GM12873 (cell line): ENCODE measurements at regions not wholly inside any gene's neighbourhood (a gene's known extent, or its start where the extent isn't known, plus 50 kb on each side); places are given as distances from the start of the nearest gene placed in this dataset.

Experiments used
- TF ChIP-seq, protein P1 (sequence below): IDR thresholded peaks from 2 replicates; pipeline ENCODE4 v1.5.1; 2012; ENCODE audit warnings: low read depth, mild to moderate bottlenecking, moderate library complexity, low read length, control low read depth; ENCODE audit not compliant: insufficient read depth; ENCODE audit errors: missing control alignments

DNA sequence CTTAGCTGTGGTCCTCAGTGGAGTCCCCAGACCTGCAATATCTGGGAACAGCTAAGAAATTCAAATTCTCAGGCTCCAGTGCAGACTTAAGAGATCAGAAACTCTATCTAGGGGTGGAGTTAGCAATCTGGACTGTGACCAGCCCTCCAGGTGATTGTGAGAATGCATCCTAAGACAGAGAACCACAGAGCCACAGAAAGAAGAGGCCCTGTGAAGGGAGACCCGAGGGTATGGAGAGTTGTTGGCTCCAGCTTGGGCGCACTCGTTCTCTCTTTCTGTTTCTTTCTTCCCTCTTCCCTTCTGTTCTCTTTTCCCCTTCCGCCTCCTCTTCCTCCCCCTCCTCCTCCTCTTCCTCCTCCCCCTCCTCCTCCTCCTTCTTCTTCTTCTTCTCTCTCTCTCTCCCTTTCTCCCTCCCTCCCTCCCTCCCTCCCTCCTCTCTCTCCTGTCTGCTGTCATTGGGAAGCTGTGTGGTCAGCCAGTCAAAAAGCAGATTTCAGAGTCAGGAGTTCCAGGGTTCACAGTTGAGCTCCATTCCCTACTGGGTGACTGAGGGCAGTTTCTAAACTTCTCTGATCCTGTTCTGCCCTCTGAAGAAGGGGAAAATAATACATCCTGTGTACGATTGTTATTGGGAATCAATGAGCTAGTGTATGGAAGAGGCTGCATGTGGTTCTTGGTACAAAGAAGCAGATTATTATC lies 62.1 kb upstream of the STEAP1B start:
- TF ChIP-seq, protein P1, sequence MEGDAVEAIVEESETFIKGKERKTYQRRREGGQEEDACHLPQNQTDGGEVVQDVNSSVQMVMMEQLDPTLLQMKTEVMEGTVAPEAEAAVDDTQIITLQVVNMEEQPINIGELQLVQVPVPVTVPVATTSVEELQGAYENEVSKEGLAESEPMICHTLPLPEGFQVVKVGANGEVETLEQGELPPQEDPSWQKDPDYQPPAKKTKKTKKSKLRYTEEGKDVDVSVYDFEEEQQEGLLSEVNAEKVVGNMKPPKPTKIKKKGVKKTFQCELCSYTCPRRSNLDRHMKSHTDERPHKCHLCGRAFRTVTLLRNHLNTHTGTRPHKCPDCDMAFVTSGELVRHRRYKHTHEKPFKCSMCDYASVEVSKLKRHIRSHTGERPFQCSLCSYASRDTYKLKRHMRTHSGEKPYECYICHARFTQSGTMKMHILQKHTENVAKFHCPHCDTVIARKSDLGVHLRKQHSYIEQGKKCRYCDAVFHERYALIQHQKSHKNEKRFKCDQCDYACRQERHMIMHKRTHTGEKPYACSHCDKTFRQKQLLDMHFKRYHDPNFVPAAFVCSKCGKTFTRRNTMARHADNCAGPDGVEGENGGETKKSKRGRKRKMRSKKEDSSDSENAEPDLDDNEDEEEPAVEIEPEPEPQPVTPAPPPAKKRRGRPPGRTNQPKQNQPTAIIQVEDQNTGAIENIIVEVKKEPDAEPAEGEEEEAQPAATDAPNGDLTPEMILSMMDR, result no peak

- TF ChIP-seq, protein P1, result no peak
These were observed 61.4 kb upstream of the STEAP1B start for GRCh38 chr7:22561321-22561811.

DNA sequence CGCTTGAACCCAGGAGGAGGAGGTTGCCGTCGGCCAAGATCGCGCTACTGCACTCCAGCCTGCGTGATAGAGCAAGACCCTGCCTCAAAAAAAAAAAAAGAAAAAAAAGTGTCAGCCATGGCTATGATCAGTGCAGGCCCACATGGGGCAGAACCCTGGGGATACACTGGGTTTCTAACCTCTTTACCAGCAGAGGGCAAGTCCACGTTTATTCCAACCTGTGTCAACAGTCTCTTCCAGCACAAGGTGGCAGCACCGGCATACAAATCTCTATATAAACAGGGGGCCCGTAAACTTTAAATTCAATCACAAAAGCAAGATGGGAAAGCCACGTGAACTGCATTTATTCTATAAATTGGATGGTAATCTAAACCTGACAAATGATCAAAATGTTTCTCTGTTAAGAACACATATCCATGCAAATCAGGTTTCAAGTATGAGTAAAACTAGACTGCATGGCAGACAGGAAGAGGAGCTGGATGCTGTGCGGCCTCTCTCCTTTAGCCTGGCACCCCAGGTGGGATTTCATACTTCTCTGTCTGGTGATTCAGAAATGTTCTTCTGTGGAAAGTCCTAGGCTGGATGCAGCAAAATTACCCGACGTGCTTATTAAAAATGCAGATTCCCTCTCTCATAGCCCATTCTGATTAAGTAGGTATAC lies 60.0 kb upstream of the STEAP1B start:
- TF ChIP-seq, protein P1, result peak; percentile 82

- TF ChIP-seq, protein P1, result no peak
These were observed 57.2 kb upstream of the STEAP1B start for GRCh38 chr7:22557167-22557566.

- TF ChIP-seq, protein P1, result no peak
These were observed 55.5 kb upstream of the STEAP1B start for GRCh38 chr7:22555476-22555875.

DNA sequence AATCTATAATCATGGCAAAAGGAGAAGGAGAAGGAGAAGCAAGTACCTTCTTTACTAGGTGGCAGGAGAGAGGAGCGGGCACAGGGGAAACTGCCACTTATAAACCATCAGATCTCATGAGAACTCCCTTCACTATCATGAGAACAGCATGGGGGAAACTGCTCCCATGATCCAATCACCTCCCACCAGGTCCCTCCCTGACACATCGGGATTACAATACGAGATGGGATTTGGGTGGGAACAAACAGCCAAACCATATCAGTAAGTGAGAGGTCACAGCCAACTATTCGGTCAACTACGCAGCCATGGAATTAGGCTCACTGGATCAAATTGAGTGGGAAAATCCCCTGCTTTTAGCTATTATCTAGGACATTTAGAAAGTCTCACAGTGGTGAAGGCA lies 54.2 kb upstream of the STEAP1B start:
- TF ChIP-seq, protein P1, result no peak

- TF ChIP-seq, protein P1, result no peak
These were observed 52.0 kb upstream of the STEAP1B start for GRCh38 chr7:22551768-22552513.
